Stimulated activated CD8-positive, alpha-beta memory T cell treated with anti-CD3 and anti-CD28 coated beads, Interleukin-4, amount 100 ng/mL, for 48 hours (primary cell): ENCODE measurements at regions not wholly inside any gene's neighbourhood (a gene's known extent, or its start where the extent isn't known, plus 50 kb on each side); places are given as distances from the start of the nearest gene placed in this dataset.

Experiments
- DNase-seq: peaks from one replicate; pipeline ENCODE4 v3.0.0-alpha.2; 2020

DNA sequence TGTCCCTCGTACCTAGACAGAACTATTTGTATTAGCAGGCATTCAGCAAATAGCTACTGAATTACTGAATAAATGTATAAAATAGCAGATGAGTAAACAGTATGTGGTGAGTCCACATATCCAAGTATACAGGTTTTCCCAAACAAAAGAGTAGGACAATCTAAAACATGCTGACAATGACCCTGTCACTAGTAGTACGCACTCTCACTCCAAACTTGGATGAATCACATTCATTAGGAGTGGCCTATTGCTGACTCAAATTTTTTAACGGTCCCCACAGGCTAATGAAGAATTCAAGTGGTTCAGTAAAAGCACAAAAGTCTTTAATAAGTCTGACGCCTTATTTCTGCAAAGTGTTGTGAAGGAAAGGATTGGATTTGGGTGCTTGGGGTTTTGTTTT lies 449.3 kb upstream of the THBS1 start:
- no peak for DNase-seq

DNA sequence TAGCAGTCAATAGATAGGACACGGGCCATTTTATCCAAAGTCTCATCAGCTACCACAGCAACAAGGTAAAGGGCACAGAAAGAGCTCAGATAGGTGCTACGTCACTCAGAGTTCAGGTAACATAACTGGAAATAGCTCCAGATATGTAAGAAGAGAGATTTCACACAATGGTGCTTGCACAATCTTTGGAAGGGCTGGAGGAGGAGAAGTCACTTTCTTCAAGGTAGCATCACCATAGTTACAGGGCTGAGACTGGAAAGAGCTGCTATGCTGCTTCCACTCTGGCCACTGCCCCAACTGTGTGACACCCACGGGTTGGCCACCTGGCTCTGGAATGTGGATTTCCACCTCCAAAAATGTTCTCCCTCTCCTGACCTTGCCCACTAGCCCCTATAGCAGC lies 448.8 kb upstream of the THBS1 start:
- DNase-seq, result no peak

DNA sequence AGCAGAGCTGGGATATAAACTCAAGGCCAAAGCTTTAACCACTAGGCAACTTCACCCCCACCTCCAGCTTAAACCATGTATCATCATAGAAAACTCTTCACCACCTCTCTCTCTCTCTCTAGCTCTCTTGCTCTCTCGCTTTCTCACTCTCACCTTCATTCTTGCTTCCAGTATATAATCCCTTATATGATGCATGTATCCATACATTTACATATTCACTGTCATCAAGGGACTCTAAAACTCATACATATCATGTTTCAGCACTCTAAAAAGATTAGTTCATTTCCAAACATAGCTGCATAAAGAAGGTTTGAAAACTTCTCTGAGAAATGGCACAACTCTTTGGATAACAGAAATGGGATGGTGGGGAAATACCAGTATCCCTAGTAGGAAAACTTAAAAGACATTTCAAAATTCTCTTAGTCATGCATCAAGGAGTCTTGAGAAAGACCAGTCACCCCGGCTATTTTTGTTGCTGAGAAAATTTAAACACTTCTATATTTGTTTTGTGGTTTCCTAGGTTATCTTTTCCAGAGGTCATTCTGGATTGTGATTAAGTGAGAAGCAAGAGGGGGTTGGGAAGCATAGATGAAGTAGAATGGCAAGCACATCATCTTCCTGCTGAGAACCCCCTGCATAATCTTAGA lies 447.8 kb upstream of the THBS1 start:
- DNase-seq, result no peak

DNA sequence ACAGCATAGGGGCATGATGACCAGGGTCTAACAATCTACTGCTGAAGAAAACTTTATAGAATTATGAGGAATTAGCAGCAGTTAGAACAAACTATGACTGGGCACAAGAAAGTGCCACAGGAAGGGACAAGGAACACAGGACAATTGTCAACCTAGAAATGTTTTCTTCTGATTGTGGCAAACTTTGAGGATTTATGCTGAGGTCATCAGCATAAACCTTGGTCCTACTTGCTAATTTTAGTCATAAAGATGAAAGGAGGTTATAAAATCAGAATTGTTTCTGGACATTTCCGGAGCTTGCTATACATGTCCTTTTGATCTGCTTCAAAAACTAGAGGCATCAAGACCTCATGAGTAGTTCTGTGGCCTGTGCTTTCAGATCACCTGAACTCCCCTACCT lies 446.6 kb upstream of the THBS1 start:
- DNase-seq, result no peak

DNA sequence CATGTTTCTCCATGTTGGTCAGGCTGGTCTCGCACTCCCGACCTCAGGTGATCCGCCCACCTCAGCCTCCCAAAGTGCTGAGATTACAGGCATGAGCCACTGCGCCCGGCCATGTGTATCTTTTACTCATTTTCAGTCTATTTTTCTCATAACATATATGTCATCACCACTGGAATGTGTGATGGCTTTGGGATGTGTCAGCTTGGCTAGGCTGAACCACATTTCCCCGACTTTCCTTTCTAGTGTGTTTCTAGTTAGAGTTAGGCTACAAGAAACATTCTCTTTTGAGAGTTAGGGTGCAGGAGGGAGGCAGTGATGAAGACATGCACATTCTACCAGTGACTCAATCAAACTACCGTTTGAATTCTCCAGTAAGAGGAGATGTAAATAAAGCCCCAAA lies 444.9 kb upstream of the THBS1 start:
- DNase-seq, result no peak

DNA sequence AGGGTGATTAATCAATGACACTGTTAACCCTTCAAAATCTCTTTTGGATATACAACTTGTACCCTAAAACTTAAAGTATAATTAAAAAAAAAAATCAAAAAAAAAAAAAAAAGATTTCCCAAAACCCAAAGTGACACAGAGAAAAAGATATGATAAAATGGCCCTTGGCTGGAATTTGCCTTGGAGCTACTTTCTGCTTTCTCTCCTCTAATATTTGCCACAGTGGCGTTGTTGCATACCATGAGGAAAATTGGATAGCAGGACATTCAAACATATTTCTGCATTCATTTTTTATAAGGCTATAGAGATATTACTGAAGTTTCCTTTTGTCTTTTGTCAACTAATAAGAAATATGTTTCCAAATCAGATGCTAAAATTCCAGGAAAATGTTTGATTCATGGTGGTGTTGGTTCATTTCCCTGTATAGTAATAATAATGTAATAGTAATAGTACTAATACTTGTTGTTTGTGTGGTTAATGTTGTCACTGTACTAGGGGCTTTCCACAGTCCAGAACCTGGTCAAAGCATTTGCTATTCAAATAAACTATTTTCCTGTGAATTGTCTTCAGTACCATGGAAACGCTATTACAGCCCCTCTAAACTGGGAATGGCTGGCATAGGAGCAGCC lies 441.3 kb upstream of the THBS1 start:
- DNase-seq, result no peak

DNA sequence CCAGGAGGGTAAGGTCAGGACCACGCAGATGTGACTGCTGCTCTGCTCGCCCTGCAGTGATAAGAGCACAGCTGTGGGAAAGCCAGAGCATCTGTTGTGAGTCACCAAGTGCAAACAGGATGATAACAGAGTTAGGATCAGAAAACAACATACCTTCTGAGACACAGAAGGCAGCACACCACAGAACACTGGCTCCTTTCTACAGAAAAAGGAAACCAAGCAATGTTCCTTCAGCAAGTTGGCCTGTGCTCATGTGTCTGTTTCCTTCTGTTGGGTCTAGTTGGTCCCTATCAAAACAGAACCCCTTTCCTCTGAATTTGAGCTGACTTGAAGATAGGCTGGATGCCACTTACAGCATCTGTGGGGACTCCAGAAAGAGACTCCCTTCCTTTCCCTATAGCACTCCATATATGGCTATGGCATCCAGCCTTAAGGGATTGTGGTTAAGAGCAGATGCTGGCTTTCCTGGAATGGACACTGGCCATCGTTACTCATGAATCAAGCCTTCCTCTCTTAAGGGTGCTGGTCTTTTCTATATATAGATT lies 440.7 kb upstream of the THBS1 start:
- DNase-seq, result no peak

DNA sequence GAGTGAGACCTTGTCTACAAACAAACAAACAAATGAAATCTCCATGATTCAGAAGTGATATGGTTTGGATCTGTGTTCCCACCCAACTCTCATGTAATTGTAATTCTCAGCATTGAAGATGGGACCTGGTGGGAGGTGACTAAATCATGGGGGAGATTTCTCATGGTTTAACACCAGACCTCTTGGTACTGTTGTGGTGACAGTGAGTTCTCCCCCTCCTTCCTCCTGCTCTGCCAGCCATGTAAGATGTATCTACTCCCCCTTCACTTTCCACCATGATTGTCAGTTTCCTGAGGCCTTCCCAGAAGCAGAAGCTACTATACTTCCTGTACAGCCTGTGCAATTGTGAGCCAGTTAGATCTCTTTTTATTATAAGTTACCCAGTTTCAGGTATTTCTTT lies 438.4 kb upstream of the THBS1 start:
- no peak for DNase-seq

DNA sequence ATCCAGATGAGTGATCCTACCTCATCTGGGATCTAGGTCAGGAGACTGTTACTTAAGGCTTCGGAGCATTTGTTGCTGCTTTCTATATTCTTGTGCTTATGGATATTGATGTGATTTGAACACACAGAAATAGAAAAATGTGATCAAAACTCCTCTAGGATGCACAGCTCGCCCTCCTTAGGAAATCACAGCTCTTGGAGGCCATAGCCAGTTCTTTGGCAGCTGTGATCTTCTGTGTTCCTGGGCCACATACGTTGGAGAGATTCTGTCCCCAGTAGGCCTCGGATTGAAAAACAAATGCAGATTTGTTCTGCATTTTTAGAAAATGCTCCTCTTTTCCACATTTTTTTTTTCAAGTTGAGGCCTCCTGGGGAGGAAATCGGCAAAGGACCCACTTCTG lies 437.4 kb upstream of the THBS1 start:
- no peak for DNase-seq

DNA sequence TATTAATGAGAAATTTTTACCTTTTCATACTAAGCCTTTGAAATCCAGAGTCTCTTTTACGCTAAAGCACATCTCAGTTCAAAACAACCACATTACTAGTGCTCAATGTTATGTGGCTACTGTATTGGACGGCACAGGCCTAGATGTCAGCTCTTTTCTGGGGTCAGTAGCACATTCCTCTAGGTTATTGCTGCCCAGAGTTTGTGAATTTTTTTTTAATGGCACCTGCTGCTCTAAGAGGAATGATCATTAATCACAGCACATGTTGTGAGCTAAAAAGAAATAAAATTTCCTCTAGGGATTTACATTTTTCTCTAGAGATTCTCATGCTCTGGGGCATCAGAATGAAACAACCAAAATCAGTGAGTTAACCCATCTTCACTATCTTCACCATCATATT lies 436.8 kb upstream of the THBS1 start:
- DNase-seq, result no peak

DNA sequence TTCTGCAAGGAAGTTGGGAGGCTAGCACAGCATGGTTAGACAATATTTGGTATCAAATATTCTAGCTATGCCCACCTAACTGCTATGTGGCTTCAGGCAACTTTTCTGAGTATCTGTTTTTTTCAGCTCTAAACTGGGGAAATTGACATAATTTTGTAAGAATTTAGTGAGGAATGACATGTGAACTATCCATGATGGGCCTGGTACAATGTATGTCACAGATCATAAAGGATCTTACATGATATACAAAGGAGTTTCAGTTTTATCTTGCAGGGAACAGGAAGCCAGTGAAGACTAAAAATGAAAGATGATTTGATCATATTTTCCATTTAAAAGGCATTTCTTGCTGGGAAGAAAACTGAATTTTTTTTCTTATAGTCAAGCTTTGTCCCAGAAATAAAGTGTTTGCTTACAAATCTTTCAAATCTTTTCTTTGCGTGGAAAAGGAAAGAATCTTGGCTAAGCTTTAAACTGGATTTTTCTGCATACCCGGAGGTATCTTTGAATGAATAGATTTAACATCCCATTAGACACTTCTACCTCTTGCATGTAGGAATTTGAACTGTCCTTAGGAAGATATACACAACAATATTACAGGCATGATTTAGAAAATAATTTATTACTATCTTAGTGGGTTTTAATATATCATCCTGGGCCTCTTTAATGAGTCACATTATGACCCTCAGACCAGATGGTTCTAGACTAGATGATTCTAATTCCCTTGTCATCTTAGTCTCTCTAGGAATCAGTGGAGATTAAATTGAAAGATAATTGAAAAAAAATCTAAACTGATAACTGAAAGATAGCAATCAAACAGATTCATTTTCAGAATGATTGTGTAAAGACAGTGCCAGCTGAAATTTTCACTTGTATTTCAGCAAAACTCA lies 436.0 kb upstream of the THBS1 start:
- no peak for DNase-seq

DNA sequence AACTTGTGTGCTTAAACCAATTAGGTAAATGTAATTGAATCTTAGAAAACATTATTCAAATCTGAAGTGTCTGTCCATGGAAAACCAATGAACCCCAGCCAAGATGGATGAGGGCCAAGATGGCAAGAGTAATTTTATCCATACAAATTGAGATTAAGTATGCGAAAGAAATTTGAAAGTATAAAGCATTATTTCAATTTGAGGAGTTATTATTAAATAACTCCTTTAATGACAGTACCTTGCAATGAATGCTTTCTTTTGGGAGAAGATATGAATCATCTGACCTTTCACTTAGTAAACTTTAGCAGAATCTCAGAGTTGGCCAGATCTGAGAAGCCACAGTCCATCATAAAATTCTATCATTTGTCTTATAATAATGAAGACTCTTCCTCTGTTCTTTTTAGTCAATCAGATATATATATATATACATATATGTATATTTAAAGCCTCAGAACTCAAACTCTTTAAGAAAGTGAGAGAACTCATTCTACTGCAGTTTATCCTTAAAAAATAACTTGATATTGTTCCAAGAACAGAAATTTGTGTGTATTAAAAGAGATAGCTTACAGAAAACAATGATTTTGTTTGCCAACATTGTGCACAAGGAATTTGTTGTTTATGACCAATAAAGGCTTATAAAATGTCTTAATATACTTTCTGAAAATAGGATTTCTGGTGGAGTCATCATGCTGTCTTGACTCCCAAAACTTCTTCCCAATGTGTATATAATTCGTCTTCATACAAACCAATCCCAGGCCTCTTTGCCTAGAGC lies 434.8 kb upstream of the THBS1 start:
- no peak for DNase-seq

DNA sequence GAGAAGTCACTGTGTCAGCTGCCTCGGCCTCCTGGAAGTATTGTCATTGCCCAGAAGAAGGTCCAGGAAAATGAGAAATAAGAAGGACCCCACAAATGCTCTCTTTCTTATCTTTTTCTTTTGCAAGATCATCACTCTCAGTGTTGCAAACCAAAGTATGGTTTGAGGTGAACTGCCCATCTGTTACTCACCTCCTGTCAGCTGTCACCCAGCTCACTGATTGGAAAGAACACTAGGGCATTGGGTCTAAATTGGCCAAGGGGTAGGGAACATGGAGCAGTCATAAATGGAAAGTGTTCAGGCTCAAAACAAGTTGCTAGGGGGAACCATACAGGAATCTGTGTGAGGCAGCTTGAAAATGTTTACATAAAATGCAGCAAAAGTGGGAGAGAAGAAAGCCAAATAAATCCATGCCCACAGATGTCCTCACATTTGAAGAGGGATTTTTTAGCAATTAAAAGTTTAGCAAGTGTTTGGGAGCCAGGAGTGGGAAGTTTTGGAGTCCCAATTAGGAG lies 431.2 kb upstream of the THBS1 start:
- no peak for DNase-seq

DNA sequence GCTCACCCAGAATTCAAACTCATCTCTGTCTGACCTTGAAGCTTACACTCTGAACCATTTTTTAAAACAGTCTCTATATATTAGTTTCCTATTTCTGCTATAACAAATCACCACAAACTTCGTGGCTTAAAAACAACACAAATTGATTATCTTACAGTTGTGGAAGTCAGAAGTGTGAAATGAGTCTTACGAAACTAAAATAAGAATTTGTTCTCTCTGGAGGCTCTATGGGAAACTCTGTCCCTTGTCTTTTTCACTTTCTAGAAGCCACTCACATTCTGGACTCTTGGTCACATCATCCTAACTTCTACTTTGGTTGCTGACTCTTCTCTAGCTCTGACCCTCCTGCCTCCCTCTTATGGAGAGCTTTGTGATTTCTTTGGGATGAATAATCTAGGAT lies 429.3 kb upstream of the THBS1 start:
- no peak for DNase-seq

DNA sequence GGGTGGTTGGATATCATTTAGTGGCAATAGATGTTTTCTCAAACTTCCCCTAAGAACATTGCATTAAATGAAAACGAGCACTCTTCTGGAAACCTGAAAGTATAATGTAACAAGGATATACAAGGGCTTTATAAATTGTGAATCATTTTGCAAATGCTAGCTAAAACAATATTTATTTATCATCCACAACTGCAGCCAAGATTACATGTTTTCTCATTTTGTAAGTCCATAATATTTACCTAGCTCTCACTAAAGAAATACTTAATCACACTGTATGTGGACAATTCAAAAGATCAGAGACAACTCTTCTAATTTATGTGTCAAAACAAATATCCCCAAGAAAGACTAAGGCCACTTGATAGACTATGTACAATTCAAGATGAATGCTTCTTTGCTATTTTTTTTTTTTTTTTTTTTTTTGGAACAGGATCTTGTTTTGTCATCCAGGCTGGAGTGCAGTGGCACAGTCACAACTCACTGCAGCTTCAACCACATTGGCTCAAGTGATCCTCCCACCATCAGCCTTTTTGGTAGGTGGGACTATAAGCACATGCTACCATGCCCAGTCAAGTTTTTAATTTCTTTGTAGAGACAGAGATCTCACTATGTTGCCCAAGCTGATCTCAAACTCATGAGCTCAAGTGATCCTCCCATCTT lies 427.7 kb upstream of the THBS1 start:
- DNase-seq, result no peak

DNA sequence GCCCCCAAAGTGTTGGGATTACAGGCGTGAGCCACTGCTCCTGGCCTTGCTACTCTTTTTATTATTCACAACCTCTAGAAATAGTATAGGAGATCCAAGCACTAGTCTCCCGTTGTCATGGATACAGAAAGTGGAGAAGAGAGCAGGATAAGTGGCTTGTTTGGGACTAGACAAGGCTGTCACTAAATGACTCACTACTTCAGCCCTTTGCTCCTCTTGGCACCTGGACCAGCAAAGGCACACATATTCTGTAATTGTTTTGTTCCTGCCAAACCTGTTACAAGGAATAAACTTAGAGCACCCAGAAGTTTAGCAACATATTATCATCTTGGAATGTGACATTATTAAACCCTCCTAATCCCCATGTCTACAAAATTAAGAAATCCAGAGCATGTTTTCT lies 427.2 kb upstream of the THBS1 start:
- DNase-seq, result no peak

DNA sequence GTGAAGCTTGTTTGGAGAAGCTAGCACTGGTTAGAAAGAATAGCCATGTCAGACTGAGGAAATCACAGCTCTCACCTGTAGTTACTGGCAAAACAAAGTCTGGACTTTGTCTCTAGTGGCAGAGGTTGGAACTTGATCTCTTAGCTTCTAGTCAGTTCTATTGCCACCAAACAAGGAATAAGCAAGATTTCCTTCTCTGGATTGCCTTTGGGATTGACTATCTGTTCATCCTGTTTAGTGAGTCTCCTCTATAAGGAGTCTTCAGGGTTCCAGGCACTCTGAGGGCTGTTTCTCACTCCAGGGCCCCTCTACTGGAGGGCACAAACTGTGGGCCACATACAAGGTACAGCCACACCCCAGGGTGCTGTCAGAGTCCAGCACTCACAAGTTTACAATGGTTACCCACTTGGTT lies 426.6 kb upstream of the THBS1 start:
- no peak for DNase-seq

DNA sequence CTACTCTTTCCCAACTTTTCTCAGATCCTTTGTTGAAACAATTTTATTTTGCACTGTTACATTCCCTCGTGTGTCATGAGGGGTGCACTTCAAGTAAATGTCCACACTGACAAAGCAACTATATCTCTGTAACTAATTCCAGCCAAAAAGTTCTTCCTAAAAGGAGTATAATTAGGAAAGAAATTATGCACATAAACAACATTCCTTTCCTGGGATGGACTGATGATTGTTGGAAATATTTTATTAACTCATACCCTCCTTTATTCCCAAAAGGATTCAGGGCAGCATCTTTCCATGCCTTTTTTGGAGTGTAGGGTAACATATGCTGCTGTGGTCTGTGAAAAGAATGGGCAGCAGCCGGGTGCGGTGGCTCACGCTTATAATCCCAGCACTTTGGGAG lies 426.1 kb upstream of the THBS1 start:
- no peak for DNase-seq

DNA sequence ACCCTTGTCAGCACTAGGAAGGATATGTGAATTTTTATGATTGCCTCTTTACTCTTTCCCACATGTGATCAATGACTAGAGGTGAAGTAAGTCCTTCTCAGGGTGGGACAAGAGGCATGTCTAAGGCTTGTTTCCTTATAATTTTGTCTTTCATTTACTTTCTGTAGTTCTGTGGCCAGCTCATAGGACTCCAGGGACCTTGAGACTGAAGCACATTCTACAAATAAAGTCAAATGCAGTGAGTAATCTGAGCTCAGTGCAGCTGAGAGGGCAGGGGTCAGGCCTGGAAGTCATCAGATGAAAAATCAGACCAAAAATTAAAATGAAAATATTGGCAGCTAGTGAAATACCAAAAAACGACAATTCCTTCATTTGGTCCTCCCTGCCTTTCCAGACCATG lies 424.7 kb upstream of the THBS1 start:
- no peak for DNase-seq

DNA sequence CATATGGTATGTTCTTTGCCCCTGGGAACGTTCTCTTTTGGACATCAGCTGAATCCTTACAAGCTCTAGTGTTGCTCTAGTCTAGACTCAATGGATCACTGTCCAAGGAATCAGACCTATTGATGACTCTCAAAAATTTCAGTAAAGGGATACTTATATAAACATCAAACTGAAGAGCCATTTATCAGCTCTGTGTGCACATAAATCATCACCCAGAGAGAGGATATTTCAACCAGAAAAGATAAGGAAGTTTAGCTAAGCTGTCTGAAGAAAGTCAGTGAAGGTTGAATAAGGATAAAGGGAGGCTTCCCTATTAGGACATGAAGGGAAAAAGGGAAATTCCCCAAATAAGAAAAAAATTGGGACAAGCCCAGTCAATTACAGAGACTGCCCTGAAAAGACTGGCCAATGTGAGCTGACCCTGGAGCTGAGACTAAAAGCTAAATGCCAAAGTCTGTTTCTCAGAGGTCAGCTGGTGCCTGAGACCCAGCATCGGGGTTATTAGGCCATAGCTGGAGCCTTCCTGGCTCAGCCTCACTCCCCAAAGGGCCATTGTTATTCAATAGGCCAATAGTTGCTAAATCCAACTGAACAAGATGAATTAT lies 424.1 kb upstream of the THBS1 start:
- no peak for DNase-seq

DNA sequence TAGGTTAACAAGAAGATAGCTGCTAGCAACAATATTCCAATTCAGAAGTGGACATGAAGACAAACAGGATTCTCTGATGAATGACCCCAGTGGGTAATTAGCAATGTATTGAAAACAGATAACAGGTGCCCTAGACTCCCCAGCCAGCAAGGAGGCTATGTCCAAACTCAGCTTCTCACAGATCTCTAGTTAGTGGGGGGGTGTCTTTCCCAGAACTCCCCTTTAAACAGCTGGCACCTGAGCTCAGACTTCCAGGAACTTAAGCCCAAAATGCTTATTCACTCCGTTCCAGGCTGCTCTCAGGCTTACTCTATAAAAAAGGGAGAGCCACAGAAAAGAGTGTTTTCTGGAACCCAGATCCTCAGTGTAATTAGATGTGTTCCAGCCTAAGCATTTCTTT lies 423.0 kb upstream of the THBS1 start:
- DNase-seq, result no peak

DNA sequence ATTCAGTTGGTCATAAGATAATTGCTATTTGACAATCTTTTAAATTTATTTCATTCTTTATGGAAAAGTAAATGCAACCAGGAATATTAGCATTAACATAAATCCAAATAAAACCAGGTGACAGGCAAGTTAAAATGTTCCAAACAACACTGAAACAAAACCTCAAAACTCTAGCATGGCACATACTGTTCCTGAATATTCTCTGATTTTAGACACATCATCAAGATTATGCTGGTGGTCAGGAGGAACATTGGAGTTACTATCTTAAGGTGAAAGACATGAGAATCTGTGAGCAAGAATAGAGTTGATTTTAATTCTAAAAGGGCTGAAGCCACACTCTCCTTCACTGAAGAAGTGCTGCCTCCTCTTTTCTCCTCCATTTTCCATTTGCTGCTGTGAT lies 421.0 kb upstream of the THBS1 start:
- DNase-seq, result no peak
